ENCODE measurements at regions not wholly inside any gene's neighbourhood (a gene's known extent, or its start where the extent isn't known, plus 50 kb on each side); places are given as distances from the start of the nearest gene placed in this dataset.

- no peak overlapping the region for H3K4me2 ChIP-seq
- no peak overlapping the region for H3K4me3 ChIP-seq
- no peak for TF ChIP-seq Cebpa-rat (IDR thresholded peaks at IDR 0.05)
Observed at GRCh38 chr4:56118845-56119244, 170.1 kb downstream of the CEP135 start.

DNA sequence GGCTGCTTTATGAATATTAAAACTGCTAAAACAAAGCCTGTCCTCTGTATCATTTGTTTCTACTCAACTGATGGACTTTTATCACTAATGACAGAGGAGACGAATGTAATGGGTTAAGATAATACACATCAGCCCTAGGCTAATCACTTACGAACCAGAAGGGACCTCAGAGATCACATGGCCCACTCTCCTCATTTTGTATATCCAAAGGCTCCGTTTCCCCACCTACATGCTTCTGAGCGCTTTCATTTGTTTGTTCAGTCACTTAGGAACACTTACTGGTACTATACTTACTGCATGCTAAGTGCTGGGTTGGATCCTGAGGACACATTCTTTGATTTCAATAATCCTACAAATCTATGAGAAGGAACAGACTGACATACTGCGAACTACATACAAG is 169.3 kb downstream of the CEP135 start:
- H3K9ac ChIP-seq: no peak overlapping the region
- H4K20me1 ChIP-seq: no peaks in the 10 kb centered on the region
- no peak overlapping the region for H3K4me2 ChIP-seq
- no peaks in the 10 kb centered on the region for H3K27me3 ChIP-seq
- H3K9me3 ChIP-seq (replicated peaks in 1 of 11): no peaks in the 10 kb centered on the region
- H3K4me3 ChIP-seq: no peak overlapping the region
- peaks cover 0 to 14% (median 0%) of the 10 kb centered on the region in 11 experiments; a peak in 7 of 22 replicates for H3K36me3 ChIP-seq
- no peak for TF ChIP-seq Cebpa-rat (IDR thresholded peaks at IDR 0.05)
- no peak overlapping the region for H3K27ac ChIP-seq
- peaks cover 12 to 25% (median 16%) of the 10 kb centered on the region in 10 experiments for H3K4me1 ChIP-seq

More at GRCh38 chr4:56118845-56119244, 170.1 kb downstream of the CEP135 start:
- Histone ChIP-seq H3K27ac (no peak overlapping the region), H3K9ac (no peak overlapping the region), H3K36me3 (peaks cover 0 to 14% (median 0%) of the 10 kb centered on the region in 11 experiments; a peak in 7 of 22 replicates), H3K27me3 (no peaks in the 10 kb centered on the region), H4K20me1 (no peaks in the 10 kb centered on the region), H3K4me1 (peaks cover 12 to 23% (median 16%) of the 10 kb centered on the region in 10 experiments), H3K9me3 (replicated peaks in 1 of 11) (no peaks in the 10 kb centered on the region)

GRCh38 chr4:56115898-56116297 is 167.2 kb downstream of the CEP135 start:
- Histone ChIP-seq H3K36me3 (peaks cover 0 to 14% (median 0%) of the 10 kb centered on the region in 11 experiments; a peak in 7 of 22 replicates), H3K4me2 (peak overlapping the region; percentile 21 to 68 (median 52))
- TF ChIP-seq Cebpa-rat (IDR thresholded peaks at IDR 0.05): no peak

GRCh38 chr4:56112377-56112776 is 163.6 kb downstream of the CEP135 start:
- H3K27ac ChIP-seq: no peak overlapping the region
- no peak overlapping the region for H3K4me3 ChIP-seq
- H3K4me2 ChIP-seq: 0 out of 22 replicates have a peak overlapping the region, but pooled peaks of 1 of the 11 experiments have one; percentile 2
- H3K27me3 ChIP-seq: no peaks in the 10 kb centered on the region
- TF ChIP-seq Cebpa-rat (IDR thresholded peaks at IDR 0.05): no peak
- peaks cover 0 to 18% (median 6%) of the 10 kb centered on the region in 11 experiments; a peak in 11 of 22 replicates for H3K36me3 ChIP-seq
- peaks cover 0 to 15% (median 8%) of the 10 kb centered on the region in 11 experiments; a peak in 11 of 22 replicates for H3K9me3 ChIP-seq (replicated peaks in 1 of 11)
- peaks cover 12 to 41% (median 18%) of the 10 kb centered on the region in 10 experiments for H3K4me1 ChIP-seq
- no peak overlapping the region for H3K9ac ChIP-seq
- H4K20me1 ChIP-seq: no peaks in the 10 kb centered on the region

More at GRCh38 chr4:56115898-56116297, 167.2 kb downstream of the CEP135 start:
- H3K4me3 ChIP-seq: no peak overlapping the region
- no peaks in the 10 kb centered on the region for H4K20me1 ChIP-seq
- no peak overlapping the region for H3K9ac ChIP-seq
- H3K27ac ChIP-seq: no peak overlapping the region
- H3K4me1 ChIP-seq: peaks cover 12 to 41% (median 18%) of the 10 kb centered on the region in 10 experiments
- H3K27me3 ChIP-seq: no peaks in the 10 kb centered on the region
- H3K9me3 ChIP-seq (replicated peaks in 1 of 11): no peaks in the 10 kb centered on the region

- Histone ChIP-seq H3K36me3 (peaks cover 0 to 22% (median 6%) of the 10 kb centered on the region in 11 experiments; a peak in 11 of 22 replicates), H3K9ac (no peak overlapping the region), H4K20me1 (0 out of 22 replicates have a peak, but pooled peaks cover 0 to 3% (median 0%) of the 10 kb centered on the region in 11 experiments), H3K9me3 (replicated peaks in 1 of 11) (peaks cover 0 to 17% (median 8%) of the 10 kb centered on the region in 11 experiments; a peak in 11 of 22 replicates), H3K27ac (no peak overlapping the region), H3K27me3 (no peaks in the 10 kb centered on the region), H3K4me2 (no peak overlapping the region), H3K4me3 (no peak overlapping the region), H3K4me1 (peaks cover 0 to 17% (median 13%) of the 10 kb centered on the region in 10 experiments; a peak in 16 of 20 replicates)
- TF ChIP-seq Cebpa-rat (IDR thresholded peaks at IDR 0.05): no peak
Observed at GRCh38 chr4:56106180-56107147, 157.7 kb downstream of the CEP135 start.

GRCh38 chr4:56104188-56104587 is 155.4 kb downstream of the CEP135 start:
- peaks cover 0 to 17% (median 8%) of the 10 kb centered on the region in 11 experiments; a peak in 11 of 22 replicates for H3K9me3 ChIP-seq (replicated peaks in 1 of 11)
- peaks cover 3 to 28% (median 16%) of the 10 kb centered on the region in 10 experiments; a peak in 18 of 20 replicates for H3K4me1 ChIP-seq
- TF ChIP-seq Cebpa-rat (IDR thresholded peaks at IDR 0.05): no peak

GRCh38 chr4:56102601-56103000 is 153.9 kb downstream of the CEP135 start:
- Histone ChIP-seq H3K4me2 (peak overlapping the region in 9 of 11 experiments; percentile 4 to 51 (median 32); a peak in 16 of 22 replicates), H4K20me1 (0 out of 22 replicates have a peak, but pooled peaks cover 0 to 3% (median 0%) of the 10 kb centered on the region in 11 experiments), H3K4me3 (no peak overlapping the region), H3K9me3 (replicated peaks in 1 of 11) (peaks cover 0 to 6% (median 0%) of the 10 kb centered on the region in 11 experiments; a peak in 5 of 22 replicates), H3K9ac (peak overlapping the region in 1 of 11 experiments; percentile 29; a peak in 1 of 22 replicates), H3K36me3 (peaks cover 0 to 10% (median 1%) of the 10 kb centered on the region in 11 experiments; a peak in 7 of 22 replicates), H3K27me3 (no peaks in the 10 kb centered on the region), H3K27ac (0 out of 22 replicates have a peak overlapping the region, but pooled peaks of 1 of the 11 experiments have one; percentile 11), H3K4me1 (peaks cover 4 to 35% (median 22%) of the 10 kb centered on the region in 10 experiments; a peak in 18 of 20 replicates)
- no peak for TF ChIP-seq Cebpa-rat (IDR thresholded peaks at IDR 0.05)

More at GRCh38 chr4:56104188-56104587, 155.4 kb downstream of the CEP135 start:
- H3K36me3 ChIP-seq: peaks cover 0 to 22% (median 6%) of the 10 kb centered on the region in 11 experiments; a peak in 11 of 22 replicates
- H3K27me3 ChIP-seq: no peaks in the 10 kb centered on the region
- H3K9ac ChIP-seq: no peak overlapping the region
- H4K20me1 ChIP-seq: 0 out of 22 replicates have a peak, but pooled peaks cover 0 to 3% (median 0%) of the 10 kb centered on the region in 11 experiments
- H3K4me3 ChIP-seq: no peak overlapping the region
- H3K4me2 ChIP-seq: no peak overlapping the region
- no peak overlapping the region for H3K27ac ChIP-seq

DNA sequence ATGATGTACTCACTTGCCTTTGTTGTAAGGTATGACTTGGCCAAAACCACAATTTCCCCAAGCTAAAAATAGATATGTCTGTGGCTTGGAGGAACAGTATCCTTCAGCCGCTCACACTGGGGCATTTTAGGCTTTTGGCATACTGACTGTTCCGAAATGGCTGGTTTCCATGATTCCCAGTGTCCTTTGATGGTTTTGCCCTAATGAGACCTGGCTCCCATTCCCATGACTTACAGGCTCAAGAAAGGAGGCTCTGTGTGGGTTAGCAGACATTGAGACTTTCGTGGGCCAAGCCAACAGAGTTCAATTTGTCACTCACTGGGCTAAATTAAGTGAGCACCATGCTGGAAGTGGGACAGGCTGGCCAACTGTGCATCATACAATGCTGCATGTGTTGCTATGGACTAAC is 150.6 kb downstream of the CEP135 start:
- Histone ChIP-seq H3K27me3 (no peaks in the 10 kb centered on the region), H3K9ac (no peak overlapping the region), H3K4me2 (peak overlapping the region in 9 of 11 experiments; percentile 1 to 33 (median 12); a peak in 9 of 22 replicates), H3K4me3 (no peak overlapping the region), H3K27ac (no peak overlapping the region), H4K20me1 (no peaks in the 10 kb centered on the region), H3K9me3 (replicated peaks in 1 of 11) (peaks cover 0 to 18% (median 8%) of the 10 kb centered on the region in 11 experiments; a peak in 11 of 22 replicates), H3K4me1 (peaks cover 4 to 35% (median 22%) of the 10 kb centered on the region in 10 experiments; a peak in 18 of 20 replicates), H3K36me3 (peaks cover 0 to 20% (median 7%) of the 10 kb centered on the region in 11 experiments; a peak in 6 of 22 replicates)
- no peak for TF ChIP-seq Cebpa-rat (IDR thresholded peaks at IDR 0.05)

All from BLaER1 treated with 17β-estradiol and CSF1 and Interleukin-3, amounts not matched to agents 10 nM and 100 nM (cell line).